DND-41 (cell line): ENCODE measurements at regions not wholly inside any gene's neighbourhood (a gene's known extent, or its start where the extent isn't known, plus 50 kb on each side); places are given as distances from the start of the nearest gene placed in this dataset.

ENCODE experiments used
- EZH2 ChIP-seq: IDR thresholded peaks from 3 replicates; pipeline ENCODE4 v1.6.1; 2012; ENCODE audit warnings: borderline replicate concordance, low read depth, mild to moderate bottlenecking, moderate library complexity, low read length, inconsistent platforms; ENCODE audit not compliant: severe bottlenecking
- TF ChIP-seq, protein P1 (sequence below): IDR thresholded peaks from 2 replicates; pipeline ENCODE4 v1.5.1; 2012; ENCODE audit warnings: borderline replicate concordance, low read length, moderate library complexity, mild to moderate bottlenecking; ENCODE audit not compliant: poor library complexity, severe bottlenecking; ENCODE audit errors: extremely low read depth

DNA sequence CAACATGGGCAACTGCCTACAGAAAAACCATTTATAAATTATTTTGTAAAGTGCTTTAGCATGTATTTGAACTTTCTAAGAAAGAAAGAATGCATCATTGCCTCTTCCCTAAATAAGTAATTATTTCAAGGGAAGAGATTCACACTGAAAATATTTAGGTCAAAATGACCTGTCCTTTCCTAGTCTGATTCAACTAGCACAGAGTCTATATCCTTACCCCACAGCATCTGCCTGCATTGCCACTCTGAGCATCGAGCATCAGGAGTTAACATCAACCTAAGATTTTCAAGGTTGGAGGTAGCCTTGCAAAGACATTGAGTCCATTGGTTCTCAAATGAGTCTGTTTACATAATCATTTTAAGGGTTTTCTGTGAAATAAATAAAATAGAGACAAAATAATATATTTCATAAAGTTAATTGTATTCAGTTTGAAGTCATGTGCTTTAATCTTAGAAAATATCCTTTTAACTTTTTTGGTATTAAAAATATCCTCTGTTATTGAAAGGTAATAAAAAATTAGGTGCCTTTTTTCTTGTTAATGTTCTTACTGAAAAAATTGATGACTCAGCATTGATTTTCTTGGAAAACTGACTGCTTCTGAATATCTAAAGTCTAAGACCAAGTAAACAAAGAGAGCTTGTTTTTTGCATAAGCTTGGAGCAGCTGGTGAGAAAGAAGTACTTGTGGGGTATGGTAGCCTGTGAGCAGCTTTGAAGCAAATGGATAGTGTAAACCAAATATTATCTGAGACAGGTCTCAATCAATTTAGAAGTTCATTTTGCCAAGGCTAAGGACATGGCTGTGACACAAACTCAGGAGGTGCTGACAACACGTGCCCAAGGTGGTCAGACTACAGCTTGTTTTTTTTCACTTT, 269.0 kb upstream of the CLEC14A start:
- TF ChIP-seq, protein P1, sequence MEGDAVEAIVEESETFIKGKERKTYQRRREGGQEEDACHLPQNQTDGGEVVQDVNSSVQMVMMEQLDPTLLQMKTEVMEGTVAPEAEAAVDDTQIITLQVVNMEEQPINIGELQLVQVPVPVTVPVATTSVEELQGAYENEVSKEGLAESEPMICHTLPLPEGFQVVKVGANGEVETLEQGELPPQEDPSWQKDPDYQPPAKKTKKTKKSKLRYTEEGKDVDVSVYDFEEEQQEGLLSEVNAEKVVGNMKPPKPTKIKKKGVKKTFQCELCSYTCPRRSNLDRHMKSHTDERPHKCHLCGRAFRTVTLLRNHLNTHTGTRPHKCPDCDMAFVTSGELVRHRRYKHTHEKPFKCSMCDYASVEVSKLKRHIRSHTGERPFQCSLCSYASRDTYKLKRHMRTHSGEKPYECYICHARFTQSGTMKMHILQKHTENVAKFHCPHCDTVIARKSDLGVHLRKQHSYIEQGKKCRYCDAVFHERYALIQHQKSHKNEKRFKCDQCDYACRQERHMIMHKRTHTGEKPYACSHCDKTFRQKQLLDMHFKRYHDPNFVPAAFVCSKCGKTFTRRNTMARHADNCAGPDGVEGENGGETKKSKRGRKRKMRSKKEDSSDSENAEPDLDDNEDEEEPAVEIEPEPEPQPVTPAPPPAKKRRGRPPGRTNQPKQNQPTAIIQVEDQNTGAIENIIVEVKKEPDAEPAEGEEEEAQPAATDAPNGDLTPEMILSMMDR, result no peak
- no peak for TF ChIP-seq EZH2
